ENCODE measurements at regions not wholly inside any gene's neighbourhood (a gene's known extent, or its start where the extent isn't known, plus 50 kb on each side); places are given as distances from the start of the nearest gene placed in this dataset.

DNA sequence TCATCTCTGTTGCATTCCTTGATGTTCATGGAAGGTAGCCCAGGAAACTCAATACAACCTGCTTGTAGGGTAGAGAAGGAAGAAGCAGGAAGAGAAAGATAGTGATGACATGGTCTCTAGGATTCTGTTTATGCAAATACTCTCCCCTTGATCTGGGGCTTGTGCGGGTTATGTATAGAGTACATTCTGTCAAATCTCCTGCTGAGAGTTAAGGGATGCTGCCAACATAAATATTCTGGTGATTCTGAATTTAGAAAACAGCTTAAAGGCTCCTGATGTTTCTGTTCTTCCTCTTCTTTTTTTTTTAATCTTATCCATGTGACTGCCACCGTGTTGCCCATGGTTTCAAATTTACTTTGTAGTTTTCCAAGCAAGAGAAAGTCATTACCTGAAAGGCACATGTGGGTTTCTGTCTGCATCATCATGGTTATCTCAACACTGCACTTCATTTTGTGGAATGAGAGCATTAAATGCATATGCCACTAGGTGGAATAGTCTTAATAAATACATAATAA lies 150.6 kb downstream of the RPS12 start:
- 36% methylated on average over 2 of the region's 2 CpGs for WGBS
- TF ChIP-seq POLR2A (IDR thresholded peaks at IDR 0.05; ENCODE audit: low read depth) = no peak
- no peak for TF ChIP-seq POLR2AphosphoS5 (IDR thresholded peaks at IDR 0.05)
- TF ChIP-seq EP300 (IDR thresholded peaks at IDR 0.05) = no peak
- TF ChIP-seq CTCF (IDR thresholded peaks at IDR 0.05) = no peak

GRCh38 chr6:132967871-132968270 lies 153.5 kb downstream of the RPS12 start:
- Histone ChIP-seq H3K4me3 (no peak overlapping the region), H3K36me3 (no peaks in the 10 kb centered on the region), H3K27me3 (no peaks in the 10 kb centered on the region), H3K27ac (replicated peaks in 1 of 4) (no peak overlapping the region), H3K4me1 (peaks cover 13 to 17% (median 15%) of the 10 kb centered on the region in 4 donors), H3K9me3 (no peaks in the 10 kb centered on the region)
- intact Hi-C loops (cut with DNase I) = no loop called here
- WGBS = 85% methylated on average over 2 of the region's 2 CpGs
- no peak for DNase-seq (ENCODE audit: extremely low spot score)
- TF ChIP-seq POLR2AphosphoS5 (IDR thresholded peaks at IDR 0.05) = no peak
- TF ChIP-seq EP300 (IDR thresholded peaks at IDR 0.05) = no peak

More for the DNA sequence above, 150.6 kb downstream of the RPS12 start:
- no peak overlapping the region for H3K4me3 ChIP-seq
- no peak for DNase-seq (ENCODE audit: extremely low spot score)
- H3K27ac ChIP-seq (replicated peaks in 1 of 4) = no peak overlapping the region
- H3K27me3 ChIP-seq = no peaks in the 10 kb centered on the region
- no peaks in the 10 kb centered on the region for H3K9me3 ChIP-seq
- no peaks in the 10 kb centered on the region for H3K36me3 ChIP-seq
- peaks cover 13 to 23% (median 15%) of the 10 kb centered on the region in 4 donors for H3K4me1 ChIP-seq
- intact Hi-C loops (cut with DNase I) = loop anchor here (5.0 kb wide), 3 partner anchors 133 to 587 kb away; no protein-coding TSS in a partner anchor

- Histone ChIP-seq H3K36me3 (no peaks in the 10 kb centered on the region), H3K4me3 (no peak overlapping the region), H3K27ac (replicated peaks in 1 of 4) (no peak overlapping the region), H3K4me1 (peaks cover 13 to 17% (median 16%) of the 10 kb centered on the region in 4 donors), H3K9me3 (no peaks in the 10 kb centered on the region), H3K27me3 (no peaks in the 10 kb centered on the region)
- no peak for TF ChIP-seq POLR2AphosphoS5 (IDR thresholded peaks at IDR 0.05)
- no peak for TF ChIP-seq EP300 (IDR thresholded peaks at IDR 0.05)
- TF ChIP-seq POLR2A (IDR thresholded peaks at IDR 0.05; ENCODE audit: low read depth) = no peak
- no peak for TF ChIP-seq CTCF (IDR thresholded peaks at IDR 0.05)
- intact Hi-C loops (cut with DNase I) = no loop called here
- no peak for DNase-seq (ENCODE audit: extremely low spot score)
- WGBS = 80% methylated on average over 5 of the region's 5 CpGs
Observed at GRCh38 chr6:132968419-132968950, 154.1 kb downstream of the RPS12 start.

GRCh38 chr6:132969196-132969595 lies 154.8 kb downstream of the RPS12 start:
- DNase-seq (ENCODE audit: extremely low spot score) = no peak
- peaks cover 10 to 16% (median 15%) of the 10 kb centered on the region in 4 donors for H3K4me1 ChIP-seq
- no peak overlapping the region for H3K27ac ChIP-seq (replicated peaks in 1 of 4)
- H3K4me3 ChIP-seq = no peak overlapping the region
- WGBS = 11% methylated on average over 1 of the region's 1 CpG
- H3K27me3 ChIP-seq = no peaks in the 10 kb centered on the region
- H3K36me3 ChIP-seq = no peaks in the 10 kb centered on the region
- intact Hi-C loops (cut with DNase I) = no loop called here
- no peaks in the 10 kb centered on the region for H3K9me3 ChIP-seq
- TF ChIP-seq EP300 (IDR thresholded peaks at IDR 0.05) (no peak), POLR2AphosphoS5 (IDR thresholded peaks at IDR 0.05) (no peak), POLR2A (IDR thresholded peaks at IDR 0.05; ENCODE audit: low read depth) (no peak), CTCF (IDR thresholded peaks at IDR 0.05) (no peak)

- no peak for DNase-seq (ENCODE audit: extremely low spot score)
- intact Hi-C loops (cut with DNase I) = no loop called here
- WGBS = 75% methylated on average over 3 of the region's 3 CpGs
- H3K36me3 ChIP-seq = no peaks in the 10 kb centered on the region
- no peak overlapping the region for H3K27ac ChIP-seq (replicated peaks in 1 of 4)
- TF ChIP-seq CTCF (IDR thresholded peaks at IDR 0.05) (no peak), POLR2A (IDR thresholded peaks at IDR 0.05; ENCODE audit: low read depth) (no peak), EP300 (IDR thresholded peaks at IDR 0.05) (no peak)
- H3K4me3 ChIP-seq = no peak overlapping the region
- no peaks in the 10 kb centered on the region for H3K27me3 ChIP-seq
- peaks cover 0 to 6% (median 4%) of the 10 kb centered on the region in 4 donors for H3K4me1 ChIP-seq
- no peaks in the 10 kb centered on the region for H3K9me3 ChIP-seq
Observed at GRCh38 chr6:132971676-132972075, 157.3 kb downstream of the RPS12 start.

Measured in esophagus muscularis mucosa (tissue), 4 donors.